T-helper 2 cell treated with Interferon-gamma antibody and Interleukin-4, amounts not matched to agents 5 μg/mL and 100 μg/mL, for 36 hours (primary cell): ENCODE measurements at regions not wholly inside any gene's neighbourhood (a gene's known extent, or its start where the extent isn't known, plus 50 kb on each side); places are given as distances from the start of the nearest gene placed in this dataset.
"Not testable (repeated sequence)": the region's sequence is repeated elsewhere in the genome, so short reads cannot be mapped to it uniquely, and the experiment has no call there.

ENCODE experiments used
- DNase-seq: peaks from one replicate; pipeline ENCODE4 v3.0.0; 2021; ENCODE audit warnings: low spot score
- H3K27ac Mint-ChIP-seq: one replicate; pipeline ENCODE4 v1.8.0; 2021; ENCODE audit warnings: mild to moderate bottlenecking, mixed read lengths
- H3K27me3 Mint-ChIP-seq: one replicate; pipeline ENCODE4 v1.8.0; 2021; ENCODE audit warnings: low read depth, mixed read lengths
- H3K36me3 Mint-ChIP-seq: one replicate; pipeline ENCODE4 v1.8.0; 2021; ENCODE audit warnings: low read depth, mixed read lengths
- H3K4me1 Mint-ChIP-seq: one replicate; pipeline ENCODE4 v1.8.0; 2021; ENCODE audit warnings: low read depth, mixed read lengths
- H3K4me3 Mint-ChIP-seq: one replicate; pipeline ENCODE4 v1.8.0; 2022; ENCODE audit warnings: mild to moderate bottlenecking, moderate library complexity, mixed read lengths
- H3K9me3 Mint-ChIP-seq: one replicate; pipeline ENCODE4 v1.8.0; 2021; ENCODE audit warnings: mixed read lengths

DNA sequence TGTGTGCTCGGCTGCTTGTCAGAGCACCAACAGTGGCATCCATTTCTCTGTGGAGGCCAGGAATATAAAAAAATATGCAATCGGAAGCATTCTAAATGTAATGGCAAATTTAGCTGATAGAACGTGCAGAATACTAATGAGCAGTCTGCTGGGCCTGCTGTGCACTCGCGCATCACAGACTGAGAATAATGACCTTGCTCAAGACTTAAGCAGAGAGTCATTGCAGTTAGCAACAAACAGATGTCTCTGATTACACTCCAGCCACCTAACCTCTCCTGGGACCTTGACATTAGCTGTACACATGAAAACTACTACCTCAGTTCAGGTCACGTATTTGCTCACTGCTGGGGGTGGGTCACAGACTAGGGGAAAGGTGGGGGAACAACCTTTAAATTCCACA lies 269.2 kb upstream of the DAAM1 start:
- H3K4me3 Mint-ChIP-seq, result no peak overlapping the region
- no peaks in the 10 kb centered on the region for H3K9me3 Mint-ChIP-seq
- H3K36me3 Mint-ChIP-seq, result no peaks in the 10 kb centered on the region
- H3K27ac Mint-ChIP-seq, result no peak overlapping the region
- H3K27me3 Mint-ChIP-seq, result no peaks in the 10 kb centered on the region
- no peak for DNase-seq
- H3K4me1 Mint-ChIP-seq, result no peaks in the 10 kb centered on the region

DNA sequence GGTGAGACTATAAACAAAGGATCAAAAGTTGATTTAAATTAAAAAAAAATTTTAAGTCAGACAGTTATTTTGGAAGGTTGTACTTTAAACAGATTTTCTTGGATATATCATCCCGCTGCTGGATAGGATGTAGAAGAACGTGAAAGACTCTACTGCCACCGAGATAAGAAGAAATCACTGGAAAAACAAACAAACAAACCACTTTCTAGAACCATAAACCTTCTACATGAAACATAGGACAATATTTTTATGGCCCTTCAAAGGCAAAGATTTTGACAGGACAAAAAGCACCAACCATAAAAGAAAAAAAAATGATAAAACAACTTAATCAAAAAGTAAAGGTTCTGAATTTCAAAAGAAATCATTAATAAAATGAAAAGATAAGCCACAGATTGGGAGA lies 268.2 kb upstream of the DAAM1 start:
- Mint-ChIP-seq H3K9me3 (no peaks in the 10 kb centered on the region), H3K4me1 (no peaks in the 10 kb centered on the region), H3K4me3 (no peak overlapping the region), H3K27me3 (peaks cover 3% of the 10 kb centered on the region), H3K27ac (no peak overlapping the region), H3K36me3 (no peaks in the 10 kb centered on the region)
- DNase-seq, result no peak

DNA sequence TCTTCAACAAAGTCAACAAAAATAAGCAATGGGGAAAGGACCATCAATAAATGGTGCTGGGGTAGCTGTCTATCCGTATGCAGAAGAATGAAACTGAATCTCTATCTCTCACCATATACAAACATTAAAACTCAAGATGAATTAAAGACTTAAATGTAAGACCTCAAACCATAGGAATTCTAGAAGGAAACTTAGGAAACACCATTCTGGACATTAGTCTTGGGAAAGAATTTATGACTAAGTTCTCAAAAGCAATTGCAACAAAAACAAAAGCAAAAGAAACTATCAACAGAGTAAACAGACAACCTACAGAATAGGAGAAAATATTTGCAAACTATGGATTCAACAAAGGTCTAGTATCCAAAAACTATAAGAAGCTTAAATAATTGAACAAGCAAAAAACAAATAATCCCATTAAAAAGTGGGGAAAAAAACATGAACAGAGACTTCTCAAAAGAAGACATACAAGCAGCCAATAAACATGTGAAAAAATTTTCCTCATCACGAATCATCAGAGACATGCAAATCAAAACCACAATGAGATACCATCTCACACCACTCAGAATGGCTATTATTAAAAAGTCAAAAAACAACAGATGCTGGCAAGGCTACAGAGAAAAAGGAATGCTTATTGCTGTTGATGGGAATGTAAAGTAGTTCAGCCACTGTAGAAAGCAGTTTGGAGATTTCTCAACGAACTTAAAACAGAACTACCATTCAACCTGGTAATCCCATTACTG lies 266.1 kb upstream of the DAAM1 start:
- not testable (repeated sequence) for H3K27ac Mint-ChIP-seq, H3K4me1 Mint-ChIP-seq, H3K4me3 Mint-ChIP-seq, H3K27me3 Mint-ChIP-seq, H3K36me3 Mint-ChIP-seq, H3K9me3 Mint-ChIP-seq, DNase-seq

DNA sequence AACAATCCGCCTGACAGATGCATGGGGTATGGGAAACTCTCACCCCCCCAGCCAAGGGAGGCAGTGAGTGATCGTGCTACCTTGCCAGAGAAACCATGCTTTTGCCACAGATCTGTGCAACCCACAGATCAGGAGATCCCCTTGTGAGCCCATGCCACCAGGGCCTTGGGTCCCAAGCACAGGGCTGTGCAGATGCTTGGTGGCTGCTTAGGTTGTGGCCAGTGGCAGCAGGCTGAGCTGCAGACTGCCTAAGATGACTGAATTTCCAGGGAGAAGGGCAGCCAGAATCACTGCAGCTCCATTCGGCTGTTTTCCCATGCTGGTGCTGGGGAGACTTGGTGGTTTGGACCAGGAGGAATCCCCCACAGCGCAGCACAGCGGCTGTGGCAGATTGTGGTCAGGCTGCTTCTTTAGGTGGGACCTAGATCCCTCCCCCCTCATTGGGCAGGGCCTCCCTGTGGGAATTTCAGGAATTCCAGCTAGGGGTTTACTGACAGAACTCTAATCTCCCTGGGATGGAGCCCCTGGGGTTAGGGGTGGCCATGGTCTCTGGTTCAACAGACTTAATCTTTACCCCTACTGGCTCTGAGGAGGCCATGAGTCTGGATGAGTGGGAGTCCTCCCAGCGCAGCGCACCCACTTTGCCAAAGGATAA lies 264.6 kb upstream of the DAAM1 start:
- peaks cover 7% of the 10 kb centered on the region for H3K27me3 Mint-ChIP-seq

DNA sequence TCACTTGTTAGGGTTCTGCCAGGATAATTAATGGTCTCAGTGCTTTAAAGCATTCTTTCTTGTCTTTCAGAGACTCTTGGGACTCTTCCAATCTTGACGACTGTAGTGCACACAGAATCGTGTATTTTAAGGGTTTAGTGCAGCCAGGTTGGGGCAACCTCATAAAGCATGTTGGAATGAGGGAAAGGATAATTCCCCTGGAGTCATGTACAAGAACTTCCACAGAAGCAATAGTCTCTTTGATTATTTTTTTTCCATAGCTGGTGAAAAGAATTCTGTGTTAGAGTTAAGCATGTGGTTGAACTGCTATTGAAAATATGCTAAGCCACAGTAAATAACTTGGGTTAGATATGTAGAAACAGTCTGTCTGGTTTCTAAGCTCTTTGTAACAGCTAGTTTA lies 246.8 kb upstream of the DAAM1 start:
- no peak for DNase-seq
- H3K27ac Mint-ChIP-seq, result no peak overlapping the region
- no peak overlapping the region for H3K4me3 Mint-ChIP-seq
- H3K27me3 Mint-ChIP-seq, result peaks cover 3% of the 10 kb centered on the region
- H3K4me1 Mint-ChIP-seq, result no peaks in the 10 kb centered on the region
- no peaks in the 10 kb centered on the region for H3K36me3 Mint-ChIP-seq
- H3K9me3 Mint-ChIP-seq, result peaks cover 3% of the 10 kb centered on the region

More for the DNA sequence above, 264.6 kb upstream of the DAAM1 start:
- Mint-ChIP-seq H3K4me1 (no peaks in the 10 kb centered on the region), H3K4me3 (no peak overlapping the region), H3K9me3 (no peaks in the 10 kb centered on the region), H3K36me3 (no peaks in the 10 kb centered on the region), H3K27ac (no peak overlapping the region)
- DNase-seq, result no peak

DNA sequence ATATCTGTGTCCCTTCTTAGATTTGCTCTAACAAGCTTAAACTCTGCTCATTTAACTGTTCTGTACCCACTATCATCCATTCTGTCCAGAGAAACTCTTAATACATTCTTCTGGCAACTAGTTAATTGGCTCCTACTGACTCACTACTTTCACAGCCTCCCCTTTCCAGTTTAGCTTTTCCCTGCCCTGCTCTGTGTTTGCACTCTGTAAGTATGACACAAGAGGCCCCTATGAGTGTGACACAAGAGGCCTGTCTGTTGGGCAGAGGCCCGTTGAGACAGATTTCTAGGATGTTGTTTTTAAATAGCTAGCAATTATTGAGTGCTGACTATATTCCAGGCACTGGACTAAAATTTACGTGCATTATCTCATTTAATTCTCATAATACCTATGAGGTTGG lies 246.0 kb upstream of the DAAM1 start:
- H3K27me3 Mint-ChIP-seq, result peaks cover 3% of the 10 kb centered on the region
- H3K4me1 Mint-ChIP-seq, result no peaks in the 10 kb centered on the region
- H3K4me3 Mint-ChIP-seq, result no peak overlapping the region
- no peaks in the 10 kb centered on the region for H3K9me3 Mint-ChIP-seq
- DNase-seq, result no peak
- H3K36me3 Mint-ChIP-seq, result no peaks in the 10 kb centered on the region
- H3K27ac Mint-ChIP-seq, result no peak overlapping the region

DNA sequence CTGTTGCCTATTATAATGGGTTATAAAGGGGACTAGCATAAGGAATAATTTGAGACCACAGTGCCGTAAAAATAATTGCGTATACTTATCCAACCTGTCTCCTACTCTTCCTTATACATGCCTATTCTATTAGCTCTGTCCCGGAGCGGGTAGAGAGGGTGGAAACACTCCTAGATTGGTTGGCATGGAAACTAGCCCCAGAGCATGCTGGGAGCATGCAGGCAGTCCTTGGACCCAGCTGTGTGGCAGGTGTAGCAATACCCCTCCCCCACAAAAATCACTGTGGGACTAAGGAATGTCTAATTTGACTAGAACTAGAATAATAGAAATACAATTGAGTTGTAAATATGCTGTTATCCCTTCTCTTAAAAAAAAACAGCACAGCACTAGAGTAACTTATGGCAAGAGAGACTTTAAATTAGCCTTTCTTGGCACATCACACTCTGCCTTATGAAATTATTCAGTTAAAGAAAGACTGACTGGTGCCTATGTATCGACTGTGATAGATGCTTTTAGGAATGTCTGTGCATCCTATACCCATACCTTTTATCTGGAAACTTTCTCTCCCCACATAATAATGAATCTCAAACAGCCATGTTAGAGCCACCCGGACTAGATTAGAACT lies 244.0 kb upstream of the DAAM1 start:
- no peak overlapping the region for H3K4me3 Mint-ChIP-seq
- no peak for DNase-seq
- H3K27ac Mint-ChIP-seq, result no peak overlapping the region
- H3K36me3 Mint-ChIP-seq, result no peaks in the 10 kb centered on the region
- no peaks in the 10 kb centered on the region for H3K9me3 Mint-ChIP-seq
- H3K27me3 Mint-ChIP-seq, result peaks cover 3% of the 10 kb centered on the region
- no peaks in the 10 kb centered on the region for H3K4me1 Mint-ChIP-seq

DNA sequence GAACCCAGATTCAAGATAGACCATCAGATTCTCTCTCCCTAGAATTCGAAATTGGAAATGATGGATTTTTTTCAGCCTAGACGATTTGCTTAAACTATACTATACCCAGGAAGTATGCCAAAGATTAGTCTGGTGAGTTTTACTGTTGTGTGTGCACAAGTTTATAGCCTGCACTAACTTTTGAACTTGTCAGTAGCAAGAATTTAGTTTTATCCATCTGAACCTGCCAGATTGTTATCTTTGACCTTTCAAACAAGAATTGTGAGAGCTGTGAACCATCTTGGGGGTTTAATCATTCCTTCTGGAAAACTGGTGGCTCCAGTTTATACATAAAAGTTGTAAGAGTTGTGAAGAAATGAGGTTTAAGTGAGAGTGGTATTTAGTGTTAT lies 243.5 kb upstream of the DAAM1 start:
- H3K9me3 Mint-ChIP-seq, result no peaks in the 10 kb centered on the region
- no peak overlapping the region for H3K27ac Mint-ChIP-seq
- DNase-seq, result no peak
- peaks cover 3% of the 10 kb centered on the region for H3K27me3 Mint-ChIP-seq
- H3K36me3 Mint-ChIP-seq, result no peaks in the 10 kb centered on the region
- no peaks in the 10 kb centered on the region for H3K4me1 Mint-ChIP-seq
- no peak overlapping the region for H3K4me3 Mint-ChIP-seq

DNA sequence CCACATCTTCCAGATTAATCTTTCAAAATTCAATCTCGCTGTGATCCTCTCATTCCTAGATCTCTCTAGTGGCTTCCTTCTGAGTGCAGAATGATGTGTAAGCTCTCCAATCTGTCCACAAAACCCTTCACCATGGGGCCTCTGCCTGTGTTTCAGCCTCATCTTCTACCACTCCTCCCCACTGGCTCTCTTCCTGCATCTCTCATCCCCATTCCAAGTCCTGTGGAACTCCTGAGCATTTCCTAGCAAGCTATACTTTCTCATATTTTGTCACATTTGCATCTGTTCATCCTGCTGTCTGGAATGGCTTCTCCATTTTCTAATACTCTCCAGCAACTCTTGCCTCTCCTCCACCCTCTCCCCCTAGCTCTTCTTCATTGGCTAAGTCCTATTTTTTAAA lies 242.0 kb upstream of the DAAM1 start:
- H3K4me1 Mint-ChIP-seq, result no peaks in the 10 kb centered on the region
- H3K27me3 Mint-ChIP-seq, result peaks cover 6% of the 10 kb centered on the region
- H3K9me3 Mint-ChIP-seq, result no peaks in the 10 kb centered on the region
- no peaks in the 10 kb centered on the region for H3K36me3 Mint-ChIP-seq
- H3K27ac Mint-ChIP-seq, result no peak overlapping the region
- H3K4me3 Mint-ChIP-seq, result no peak overlapping the region
- no peak for DNase-seq

DNA sequence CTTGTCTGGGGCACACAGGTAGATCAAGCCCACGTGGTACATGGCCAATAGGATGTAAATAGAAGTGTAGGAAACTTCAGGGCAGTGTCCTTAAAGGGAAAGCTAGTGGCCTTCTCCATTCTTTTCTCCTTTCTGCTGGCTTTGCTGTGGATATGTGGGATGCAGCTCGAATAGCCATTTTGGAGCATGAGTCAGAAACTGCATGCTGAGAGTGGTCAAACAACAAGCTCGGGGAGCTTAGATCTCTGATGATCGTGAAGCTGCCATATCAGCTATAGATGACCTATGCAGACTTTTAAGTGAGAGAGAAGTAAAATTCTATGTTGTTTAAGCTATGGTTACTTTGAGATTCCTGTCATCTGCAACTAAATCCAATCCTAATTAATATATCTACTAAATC lies 241.3 kb upstream of the DAAM1 start:
- Mint-ChIP-seq H3K27ac (no peak overlapping the region), H3K4me1 (no peaks in the 10 kb centered on the region), H3K36me3 (no peaks in the 10 kb centered on the region), H3K27me3 (peaks cover 4% of the 10 kb centered on the region), H3K4me3 (no peak overlapping the region), H3K9me3 (no peaks in the 10 kb centered on the region)
- DNase-seq, result no peak

DNA sequence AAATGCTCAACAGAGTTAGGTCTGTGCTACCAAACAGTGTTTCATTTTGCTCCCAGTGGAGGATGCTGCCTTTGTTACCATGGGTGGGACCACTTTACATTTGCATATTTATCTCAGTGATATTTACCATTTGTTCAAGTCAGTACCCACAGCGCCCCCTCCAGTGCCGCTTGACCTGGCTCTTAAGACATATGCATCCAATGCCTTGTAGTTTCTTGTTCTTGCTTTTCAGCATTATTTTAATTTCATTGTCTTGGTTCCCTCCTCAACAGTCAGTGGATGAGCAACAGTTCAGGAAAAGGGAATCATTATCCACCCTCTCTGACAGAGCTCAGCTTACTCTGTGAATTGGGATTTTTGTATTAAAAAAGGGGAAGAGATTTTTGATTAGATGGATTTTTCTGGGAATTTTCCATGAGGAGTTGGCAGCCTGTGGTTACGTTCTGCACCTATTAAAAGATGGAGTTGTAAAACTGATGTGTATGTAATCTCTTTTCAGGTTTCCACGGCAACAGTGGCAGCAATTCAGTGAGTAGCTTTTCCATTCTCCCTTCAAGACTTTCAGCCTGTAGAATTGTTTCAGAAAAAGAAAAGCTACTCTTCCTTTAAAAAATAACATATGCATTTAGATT lies 240.5 kb upstream of the DAAM1 start:
- Mint-ChIP-seq H3K4me1 (no peaks in the 10 kb centered on the region), H3K27me3 (peaks cover 9% of the 10 kb centered on the region), H3K27ac (no peak overlapping the region), H3K36me3 (no peaks in the 10 kb centered on the region), H3K4me3 (no peak overlapping the region), H3K9me3 (no peaks in the 10 kb centered on the region)
- no peak for DNase-seq

DNA sequence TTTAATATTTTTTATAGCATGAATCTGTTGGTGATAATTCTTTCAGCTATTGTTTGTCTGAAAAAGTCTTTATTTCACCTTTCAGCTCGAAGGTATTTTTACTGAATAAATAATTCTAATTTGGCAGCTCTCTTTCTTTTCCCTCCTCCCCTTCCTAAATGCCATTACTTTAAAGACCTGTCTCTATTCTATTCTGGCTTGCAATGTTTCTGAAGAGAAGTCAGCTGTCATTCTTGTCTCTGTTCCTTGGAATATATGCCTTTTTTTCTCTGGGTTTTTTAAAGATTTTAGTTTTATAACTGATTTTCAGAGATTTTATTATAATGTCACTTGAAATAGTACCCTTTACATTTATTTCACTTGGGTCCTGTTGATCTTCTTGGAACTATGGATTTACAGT lies 237.9 kb upstream of the DAAM1 start:
- Mint-ChIP-seq H3K27me3 (peaks cover 17% of the 10 kb centered on the region), H3K27ac (no peak overlapping the region), H3K4me1 (peaks cover 2% of the 10 kb centered on the region), H3K36me3 (no peaks in the 10 kb centered on the region), H3K4me3 (no peak overlapping the region), H3K9me3 (no peaks in the 10 kb centered on the region)
- DNase-seq, result no peak

DNA sequence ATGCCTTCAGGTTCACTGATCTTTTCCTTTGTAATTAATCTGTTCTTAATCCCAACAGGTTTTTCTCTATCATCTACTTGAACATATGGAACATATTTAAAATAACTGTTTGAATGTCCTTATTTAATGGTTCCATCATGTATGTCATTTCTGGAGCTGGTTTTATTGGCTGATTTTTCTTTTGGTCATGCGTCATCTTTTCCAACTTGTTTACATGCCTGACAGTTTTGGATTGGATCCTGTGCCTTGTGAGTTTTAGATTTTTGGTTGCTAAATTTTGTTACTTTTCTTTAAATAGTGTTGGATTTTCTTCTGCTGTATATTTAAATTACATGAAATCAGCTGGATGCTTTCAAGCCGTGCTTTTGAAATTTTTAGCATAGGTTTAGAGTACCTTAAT lies 237.3 kb upstream of the DAAM1 start:
- H3K27me3 Mint-ChIP-seq, result peaks cover 17% of the 10 kb centered on the region
- no peaks in the 10 kb centered on the region for H3K9me3 Mint-ChIP-seq
- no peak for DNase-seq
- no peak overlapping the region for H3K4me3 Mint-ChIP-seq
- H3K27ac Mint-ChIP-seq, result no peak overlapping the region
- peaks cover 5% of the 10 kb centered on the region for H3K4me1 Mint-ChIP-seq
- no peaks in the 10 kb centered on the region for H3K36me3 Mint-ChIP-seq

DNA sequence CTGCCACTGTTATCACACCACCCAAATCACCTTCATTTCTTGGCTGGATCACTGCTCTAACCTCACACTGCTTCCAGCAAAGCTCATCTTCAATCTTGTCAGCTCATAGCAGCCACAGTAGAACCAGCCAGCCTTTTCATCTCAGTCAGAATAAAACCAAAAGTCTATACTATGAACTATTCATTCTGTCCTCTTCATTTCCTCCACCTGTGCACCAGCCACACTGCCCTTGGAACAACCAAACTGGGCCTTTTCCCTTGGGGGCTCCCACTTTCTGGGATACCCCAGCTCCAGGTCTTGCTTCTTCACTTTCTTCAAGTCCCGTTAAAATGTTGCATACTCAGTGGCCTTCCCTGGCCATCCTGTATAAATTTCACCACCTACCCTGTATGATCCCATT lies 234.4 kb upstream of the DAAM1 start:
- Mint-ChIP-seq H3K27ac (no peak overlapping the region), H3K4me3 (no peak overlapping the region), H3K27me3 (peaks cover 17% of the 10 kb centered on the region), H3K36me3 (no peaks in the 10 kb centered on the region), H3K9me3 (no peaks in the 10 kb centered on the region), H3K4me1 (peaks cover 8% of the 10 kb centered on the region)
- no peak for DNase-seq
